ENCODE measurements at regions not wholly inside any gene's neighbourhood (a gene's known extent, or its start where the extent isn't known, plus 50 kb on each side); places are given as distances from the start of the nearest gene placed in this dataset.

GRCh38 chr16:86286991-86287663 lies 223.2 kb upstream of the FOXF1 start:
- no peak for DNase-seq

GRCh38 chr16:86287664-86288201 lies 222.6 kb upstream of the FOXF1 start:
- no peak for DNase-seq

- no peak for DNase-seq
These were observed 221.5 kb upstream of the FOXF1 start for GRCh38 chr16:86288716-86289294.

GRCh38 chr16:86289304-86289703 lies 221.0 kb upstream of the FOXF1 start:
- no peak for DNase-seq

GRCh38 chr16:86289907-86290306 lies 220.4 kb upstream of the FOXF1 start:
- no peak for DNase-seq

GRCh38 chr16:86291491-86291890 lies 218.8 kb upstream of the FOXF1 start:
- DNase-seq: no peak

- DNase-seq: no peak
These were observed 218.1 kb upstream of the FOXF1 start for GRCh38 chr16:86292171-86292775.

- DNase-seq: no peak
These were observed 217.4 kb upstream of the FOXF1 start for GRCh38 chr16:86292942-86293341.

DNA sequence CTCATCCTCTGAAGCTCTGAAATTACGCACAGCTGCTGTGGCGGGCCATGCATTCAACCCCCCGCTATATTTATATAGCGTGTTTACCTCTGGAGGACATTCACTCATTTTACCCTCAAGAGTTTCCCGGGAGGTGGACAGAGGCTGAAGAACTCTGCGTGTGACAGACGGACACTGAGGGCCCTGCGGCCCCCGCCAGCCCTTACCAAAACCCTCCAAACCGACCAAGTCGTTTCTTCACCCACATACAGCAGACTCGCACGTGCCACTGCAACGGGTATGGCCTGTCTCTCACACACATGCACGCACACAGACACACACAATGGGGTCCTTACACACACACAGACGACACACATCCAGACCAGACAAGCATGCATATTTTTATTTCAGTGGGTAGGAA lies 216.4 kb upstream of the FOXF1 start:
- DNase-seq: no peak

DNA sequence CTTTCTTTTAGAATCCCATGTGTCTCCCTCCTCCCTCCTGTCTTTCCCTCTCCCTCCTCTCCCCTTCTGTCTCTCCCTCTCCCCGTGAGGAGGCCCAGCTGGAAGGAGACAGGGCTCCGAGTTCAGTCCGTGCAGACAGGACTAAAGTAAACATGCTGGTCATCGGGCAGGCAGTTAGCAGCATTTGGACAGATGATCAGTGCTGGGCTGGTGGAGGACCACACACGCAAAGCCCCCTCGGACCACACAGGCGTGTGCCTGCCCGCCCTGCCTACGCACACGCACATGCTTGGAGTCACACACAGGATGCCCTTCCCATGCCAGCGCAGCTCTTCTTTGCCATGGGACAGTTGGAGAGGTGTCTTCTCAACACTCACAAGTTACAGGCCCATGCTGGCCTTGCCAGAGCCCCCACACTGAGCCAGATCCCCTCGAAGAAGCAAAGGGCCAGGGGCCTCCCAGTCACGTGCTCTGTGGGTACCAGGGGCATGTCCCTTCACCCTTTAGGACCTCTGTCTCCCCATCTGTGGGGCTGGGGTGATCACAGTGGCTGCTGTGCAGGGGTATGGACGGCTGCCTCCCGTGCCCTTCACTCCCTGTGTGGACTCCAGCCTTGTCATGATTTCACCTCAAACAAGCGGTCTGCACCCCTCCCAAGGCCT lies 215.7 kb upstream of the FOXF1 start:
- DNase-seq: no peak

GRCh38 chr16:86296256-86296655 lies 214.1 kb upstream of the FOXF1 start:
- DNase-seq: no peak

DNA sequence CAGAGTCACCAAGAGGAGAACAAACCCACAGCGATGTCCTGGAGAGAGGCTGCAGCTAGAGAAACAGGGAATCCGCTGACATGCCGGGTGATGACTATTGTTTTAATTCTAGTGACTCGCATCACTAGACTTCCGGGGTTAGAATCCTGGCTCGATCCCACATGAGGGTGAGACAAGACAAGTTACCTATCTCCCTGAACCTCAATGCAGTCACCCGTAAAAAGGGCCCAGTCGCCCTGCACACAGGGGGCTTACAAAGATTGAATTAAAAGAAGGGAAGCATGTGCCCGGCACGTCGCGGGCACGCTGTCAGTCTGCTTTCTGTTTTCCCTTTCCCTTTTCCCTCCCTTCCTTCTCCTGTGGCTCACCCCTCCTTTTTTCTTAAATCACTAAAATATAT lies 212.9 kb upstream of the FOXF1 start:
- DNase-seq: no peak

DNA sequence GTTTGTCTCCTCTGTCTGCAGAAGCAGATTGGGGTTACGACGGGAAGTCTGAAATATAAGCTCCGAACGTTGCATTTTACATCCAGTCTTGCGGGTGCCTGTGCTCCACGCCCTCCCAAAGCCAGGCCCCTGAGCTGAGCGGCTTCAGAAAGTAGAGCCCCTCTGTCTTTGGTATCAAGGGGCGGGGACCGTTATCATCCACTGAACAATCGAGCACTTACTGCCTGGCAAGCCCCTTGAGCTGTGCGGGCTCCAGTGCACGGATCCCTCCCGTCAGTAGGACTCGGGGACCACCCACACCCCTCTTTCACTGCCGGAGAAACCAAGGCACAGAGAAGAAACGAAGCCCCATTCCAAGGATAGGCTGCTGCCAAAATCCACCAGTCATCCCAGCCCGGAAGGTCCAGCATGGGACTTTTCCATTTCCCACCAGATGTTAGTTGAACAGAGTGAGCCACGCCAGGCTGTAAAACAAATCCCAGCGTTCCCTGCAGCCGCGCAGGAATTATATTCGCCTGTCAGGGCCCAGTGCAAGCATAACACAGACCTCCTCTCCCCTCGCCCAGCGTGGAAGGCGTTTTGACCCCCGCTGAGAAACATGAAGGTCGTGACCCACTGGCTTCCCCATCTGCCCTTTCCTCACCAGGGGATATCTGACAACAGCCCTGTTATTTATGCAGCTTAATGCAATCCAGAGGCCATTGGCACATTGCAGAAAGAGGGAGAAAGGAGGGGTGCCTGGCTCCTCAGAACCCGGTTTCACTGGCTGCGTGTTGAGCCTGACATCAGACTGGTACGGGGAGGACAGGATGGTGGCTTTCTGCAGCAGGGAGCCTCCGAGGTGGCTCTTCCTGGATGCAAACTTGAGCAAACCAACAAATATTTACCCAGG lies 212.2 kb upstream of the FOXF1 start:
- no peak for DNase-seq

DNA sequence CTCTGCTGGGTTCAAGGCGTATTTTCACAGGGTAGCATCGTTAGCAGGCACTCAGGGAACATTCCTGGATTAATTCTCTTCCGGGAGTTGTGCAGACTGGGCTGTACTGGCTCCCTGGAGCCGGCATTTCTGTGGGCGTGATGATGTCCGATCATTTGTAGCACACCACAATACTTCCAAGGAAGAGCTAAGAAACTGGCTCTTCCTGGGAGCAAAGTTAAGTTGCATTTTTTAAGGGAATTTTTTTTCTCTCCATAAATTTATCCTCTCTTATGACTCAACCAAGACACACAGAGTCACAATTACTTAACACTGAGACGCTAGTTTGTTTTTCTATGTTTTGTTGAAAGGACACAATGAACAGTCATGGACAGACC lies 211.6 kb upstream of the FOXF1 start:
- no peak for DNase-seq

DNA sequence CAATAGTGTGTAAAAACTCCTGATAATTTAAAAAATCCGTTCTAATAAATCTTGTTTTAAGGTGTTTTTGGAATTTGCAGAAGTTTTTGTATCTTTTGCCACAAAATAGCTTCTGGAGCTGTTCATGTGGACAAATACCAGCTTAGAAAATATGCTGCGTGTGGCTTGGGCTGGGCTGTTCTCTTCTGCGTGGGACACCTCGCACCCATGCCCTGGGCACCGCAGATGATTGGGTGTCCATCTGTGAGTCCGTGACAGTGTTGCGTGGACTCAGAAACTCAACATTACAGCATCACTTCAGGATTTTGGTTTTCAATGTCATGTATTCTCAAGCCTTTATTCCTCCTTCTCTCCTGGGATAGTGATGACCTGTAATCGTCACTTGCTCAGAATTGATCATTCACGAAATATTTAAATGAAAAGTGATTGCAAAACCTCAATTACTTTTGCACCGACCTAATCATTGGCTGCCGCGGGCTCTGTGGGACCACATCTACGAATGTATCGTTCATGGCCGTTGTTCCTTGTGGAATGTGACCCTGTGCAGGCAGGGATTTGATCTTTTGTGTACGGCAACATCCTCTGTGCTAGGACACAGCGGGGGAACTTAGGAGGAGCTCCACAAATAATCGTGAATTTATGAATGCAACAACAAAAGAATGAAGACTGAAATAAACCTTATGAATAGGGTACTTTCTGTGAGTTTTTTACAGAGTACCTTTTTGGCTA lies 210.3 kb upstream of the FOXF1 start:
- no peak for DNase-seq

GRCh38 chr16:86300746-86301481 lies 209.4 kb upstream of the FOXF1 start:
- DNase-seq: no peak

DNA sequence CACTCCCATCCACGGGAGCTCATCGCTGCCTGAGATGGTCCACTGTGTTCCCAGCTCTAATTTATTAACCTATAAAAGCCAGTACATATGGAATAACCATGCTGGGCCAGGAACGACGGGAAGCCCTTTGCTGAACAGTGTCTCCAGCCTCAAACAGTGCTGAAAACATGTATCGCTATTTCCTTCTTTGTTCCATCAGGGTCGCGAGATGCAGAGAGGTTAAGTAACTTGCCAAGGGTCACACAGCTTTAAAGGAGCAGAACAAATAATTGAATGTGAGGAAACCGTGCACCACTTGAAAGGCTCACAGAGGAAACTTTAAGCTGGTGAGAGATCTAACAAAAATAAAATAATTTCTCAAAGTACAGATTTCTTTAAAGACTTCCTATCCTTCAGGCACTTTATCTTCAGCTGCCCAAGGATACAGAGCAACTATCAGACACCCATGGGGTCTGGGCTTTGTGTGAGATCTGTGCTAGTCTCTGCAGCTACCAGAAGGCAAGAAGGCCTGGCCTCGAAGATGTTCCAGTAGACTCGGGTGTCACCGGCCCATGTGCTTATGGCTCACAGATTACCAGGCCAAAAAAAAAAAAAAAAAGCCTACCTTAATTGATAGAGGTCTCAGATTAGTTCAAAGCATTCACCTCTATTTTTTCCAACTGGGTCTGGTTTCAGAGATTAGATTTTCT lies 207.8 kb upstream of the FOXF1 start:
- DNase-seq: no peak

GRCh38 chr16:86303787-86304678 lies 206.3 kb upstream of the FOXF1 start:
- no peak for DNase-seq

- no peak for DNase-seq
These were observed 205.5 kb upstream of the FOXF1 start for GRCh38 chr16:86304868-86305267.

- DNase-seq: no peak
These were observed 204.9 kb upstream of the FOXF1 start for GRCh38 chr16:86305440-86305839.

All from activated CD8-positive, alpha-beta memory T cell treated with anti-CD3 and anti-CD28 coated beads, Interleukin-2, amount 50 U/mL, for 4 hours (primary cell).